ENCODE measurements at regions not wholly inside any gene's neighbourhood (a gene's known extent, or its start where the extent isn't known, plus 50 kb on each side); places are given as distances from the start of the nearest gene placed in this dataset.

- no peak overlapping the region for H3K4me3 ChIP-seq
- intact Hi-C loops (cut with DNase I), result no loop called here
- H3K27me3 ChIP-seq (replicated peaks; ENCODE audit: insufficient read depth), result no peaks in the 10 kb centered on the region
- 78% methylated on average over 6 of the region's 6 CpGs for WGBS
- no peak for DNase-seq (ENCODE audit: low spot score)
- H3K36me3 ChIP-seq, result no peaks in the 10 kb centered on the region
- H3K27ac ChIP-seq, result no peak overlapping the region
- no peaks in the 10 kb centered on the region for H3K9me3 ChIP-seq
- TF ChIP-seq CTCF (IDR thresholded peaks at IDR 0.05) (no peak), POLR2AphosphoS5 (IDR thresholded peaks at IDR 0.05) (no peak), POLR2A (IDR thresholded peaks at IDR 0.05) (no peak)
- no peaks in the 10 kb centered on the region for H3K4me1 ChIP-seq (replicated peaks)
These were observed 468.5 kb downstream of the TMEM232 start for GRCh38 chr5:110257971-110258370.

- H3K4me3 ChIP-seq, result no peak overlapping the region
- no peaks in the 10 kb centered on the region for H3K27me3 ChIP-seq (replicated peaks; ENCODE audit: insufficient read depth)
- no peak for TF ChIP-seq POLR2AphosphoS5 (IDR thresholded peaks at IDR 0.05)
- no peak for TF ChIP-seq CTCF (IDR thresholded peaks at IDR 0.05)
- no peak for TF ChIP-seq POLR2A (IDR thresholded peaks at IDR 0.05)
- 71% methylated on average over 5 of the region's 5 CpGs for whole genome bisulfite sequencing
- H3K4me1 ChIP-seq (replicated peaks), result no peaks in the 10 kb centered on the region
- no peak overlapping the region for H3K27ac ChIP-seq
- no peaks in the 10 kb centered on the region for H3K9me3 ChIP-seq
- intact Hi-C loops (cut with DNase I), result no loop called here
- DNase-seq (ENCODE audit: low spot score), result no peak
- no peaks in the 10 kb centered on the region for H3K36me3 ChIP-seq
These were observed 467.8 kb downstream of the TMEM232 start for GRCh38 chr5:110258460-110259216.

- no peak overlapping the region for H3K4me3 ChIP-seq
- intact Hi-C loops (cut with DNase I), result no loop called here
- H3K9me3 ChIP-seq, result no peaks in the 10 kb centered on the region
- no peak overlapping the region for H3K27ac ChIP-seq
- no peaks in the 10 kb centered on the region for H3K36me3 ChIP-seq
- no peak for DNase-seq (ENCODE audit: low spot score)
- no peaks in the 10 kb centered on the region for H3K4me1 ChIP-seq (replicated peaks)
- H3K27me3 ChIP-seq (replicated peaks; ENCODE audit: insufficient read depth), result no peaks in the 10 kb centered on the region
- TF ChIP-seq CTCF (IDR thresholded peaks at IDR 0.05), result no peak
- no peak for TF ChIP-seq POLR2A (IDR thresholded peaks at IDR 0.05)
- TF ChIP-seq POLR2AphosphoS5 (IDR thresholded peaks at IDR 0.05), result no peak
These were observed 463.7 kb downstream of the TMEM232 start for GRCh38 chr5:110262749-110263148.

- Histone ChIP-seq H3K9me3 (no peaks in the 10 kb centered on the region), H3K27me3 (replicated peaks; ENCODE audit: insufficient read depth) (no peaks in the 10 kb centered on the region), H3K4me1 (replicated peaks) (no peaks in the 10 kb centered on the region), H3K27ac (no peak overlapping the region), H3K36me3 (no peaks in the 10 kb centered on the region), H3K4me3 (no peak overlapping the region)
- TF ChIP-seq POLR2A (IDR thresholded peaks at IDR 0.05) (no peak), POLR2AphosphoS5 (IDR thresholded peaks at IDR 0.05) (no peak), CTCF (IDR thresholded peaks at IDR 0.05) (no peak)
- WGBS, result 62% methylated on average over 1 of the region's 1 CpG
- intact Hi-C loops (cut with DNase I), result no loop called here
- DNase-seq (ENCODE audit: low spot score), result no peak
These were observed 461.8 kb downstream of the TMEM232 start for GRCh38 chr5:110264661-110265060.

GRCh38 chr5:110265162-110265561 is 461.3 kb downstream of the TMEM232 start:
- WGBS, result 74% methylated on average over 2 of the region's 2 CpGs
- H3K27me3 ChIP-seq (replicated peaks; ENCODE audit: insufficient read depth), result no peaks in the 10 kb centered on the region
- H3K4me3 ChIP-seq, result no peak overlapping the region
- no peaks in the 10 kb centered on the region for H3K4me1 ChIP-seq (replicated peaks)
- no peak for DNase-seq (ENCODE audit: low spot score)
- no peaks in the 10 kb centered on the region for H3K9me3 ChIP-seq
- H3K27ac ChIP-seq, result no peak overlapping the region
- intact Hi-C loops (cut with DNase I), result no loop called here
- no peaks in the 10 kb centered on the region for H3K36me3 ChIP-seq
- no peak for TF ChIP-seq CTCF (IDR thresholded peaks at IDR 0.05)
- no peak for TF ChIP-seq POLR2A (IDR thresholded peaks at IDR 0.05)
- TF ChIP-seq POLR2AphosphoS5 (IDR thresholded peaks at IDR 0.05), result no peak
